WTC11 (cell line): ENCODE measurements at regions not wholly inside any gene's neighbourhood (a gene's known extent, or its start where the extent isn't known, plus 50 kb on each side); places are given as distances from the start of the nearest gene placed in this dataset.

Experiments
- AFF4 ChIP-seq: sonication (generic); formaldehyde crosslinking; IDR thresholded peaks from 2 replicates; pipeline ENCODE4 v1.8.1; 2023; ENCODE audit warnings: mild to moderate bottlenecking, missing genetic modification reagents, borderline replicate concordance
- ARID4B ChIP-seq: sonication (generic); formaldehyde crosslinking; IDR thresholded peaks from 2 replicates; pipeline ENCODE4 v1.8.0; 2023; ENCODE audit warnings: missing genetic modification reagents, mild to moderate bottlenecking, borderline replicate concordance
- CREM ChIP-seq: sonication (generic); formaldehyde crosslinking; IDR thresholded peaks from 2 replicates; pipeline ENCODE4 v1.8.1; 2022; ENCODE audit warnings: mild to moderate bottlenecking, missing genetic modification reagents, moderate library complexity
- MYBL2 ChIP-seq: sonication (generic); formaldehyde crosslinking; IDR thresholded peaks from 2 replicates; pipeline ENCODE4 v1.8.1; 2023; ENCODE audit warnings: mild to moderate bottlenecking, moderate library complexity, missing genetic modification reagents
- STAT6 ChIP-seq: sonication (generic); formaldehyde crosslinking; conservative IDR thresholded peaks from 2 replicates; pipeline ENCODE4 v1.8.1; 2023; ENCODE audit warnings: mild to moderate bottlenecking, low read depth, missing genetic modification reagents, moderate library complexity
- ZNF121 ChIP-seq: sonication (generic); formaldehyde crosslinking; IDR thresholded peaks from 2 replicates; pipeline ENCODE4 v1.8.0; 2023; ENCODE audit warnings: missing genetic modification reagents
- TF ChIP-seq, protein P1 (sequence below): fragments of 200-600 bp; IDR thresholded peaks from 2 replicates; pipeline ENCODE4 v1.8.0; 2022; ENCODE audit warnings: antibody characterized with exemption
- TF ChIP-seq, protein P2 (sequence below): sonication (generic); formaldehyde crosslinking; IDR thresholded peaks from 2 replicates; pipeline ENCODE4 v1.8.0; 2022; ENCODE audit warnings: mild to moderate bottlenecking, missing genetic modification reagents
- TF ChIP-seq, protein P3 (sequence below): sonication (generic); formaldehyde crosslinking; IDR thresholded peaks from 2 replicates; pipeline ENCODE4 v1.8.1; 2022; ENCODE audit warnings: low read depth, missing genetic modification reagents, borderline replicate concordance

DNA sequence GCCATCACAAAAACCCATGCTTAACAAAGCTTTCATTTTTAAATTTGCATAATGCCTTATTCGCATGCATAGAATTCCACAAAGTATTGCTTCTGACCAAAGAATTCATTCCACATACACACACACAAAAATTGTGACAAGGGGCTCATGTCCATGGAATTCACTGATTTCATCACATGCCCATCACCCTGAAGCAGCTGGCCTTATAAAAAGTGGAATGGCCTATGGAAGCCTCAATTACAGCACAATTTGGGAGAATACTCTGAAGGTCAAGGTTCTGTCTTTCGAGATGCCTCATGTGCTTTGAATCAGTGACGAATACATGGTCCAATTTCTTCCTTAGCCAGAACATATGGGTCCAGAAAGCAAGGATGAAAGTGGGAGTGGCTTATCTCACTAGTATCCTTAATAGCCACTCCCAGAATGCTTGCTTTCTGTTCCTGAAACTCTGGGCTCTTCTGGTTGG lies 165.7 kb downstream of the KDR start:
- TF ChIP-seq ARID4B (CRISPR knock-in tag), result no peak
- TF ChIP-seq, protein P1, sequence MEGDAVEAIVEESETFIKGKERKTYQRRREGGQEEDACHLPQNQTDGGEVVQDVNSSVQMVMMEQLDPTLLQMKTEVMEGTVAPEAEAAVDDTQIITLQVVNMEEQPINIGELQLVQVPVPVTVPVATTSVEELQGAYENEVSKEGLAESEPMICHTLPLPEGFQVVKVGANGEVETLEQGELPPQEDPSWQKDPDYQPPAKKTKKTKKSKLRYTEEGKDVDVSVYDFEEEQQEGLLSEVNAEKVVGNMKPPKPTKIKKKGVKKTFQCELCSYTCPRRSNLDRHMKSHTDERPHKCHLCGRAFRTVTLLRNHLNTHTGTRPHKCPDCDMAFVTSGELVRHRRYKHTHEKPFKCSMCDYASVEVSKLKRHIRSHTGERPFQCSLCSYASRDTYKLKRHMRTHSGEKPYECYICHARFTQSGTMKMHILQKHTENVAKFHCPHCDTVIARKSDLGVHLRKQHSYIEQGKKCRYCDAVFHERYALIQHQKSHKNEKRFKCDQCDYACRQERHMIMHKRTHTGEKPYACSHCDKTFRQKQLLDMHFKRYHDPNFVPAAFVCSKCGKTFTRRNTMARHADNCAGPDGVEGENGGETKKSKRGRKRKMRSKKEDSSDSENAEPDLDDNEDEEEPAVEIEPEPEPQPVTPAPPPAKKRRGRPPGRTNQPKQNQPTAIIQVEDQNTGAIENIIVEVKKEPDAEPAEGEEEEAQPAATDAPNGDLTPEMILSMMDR, result no peak
- TF ChIP-seq ZNF121, result no peak
- TF ChIP-seq, protein P2, sequence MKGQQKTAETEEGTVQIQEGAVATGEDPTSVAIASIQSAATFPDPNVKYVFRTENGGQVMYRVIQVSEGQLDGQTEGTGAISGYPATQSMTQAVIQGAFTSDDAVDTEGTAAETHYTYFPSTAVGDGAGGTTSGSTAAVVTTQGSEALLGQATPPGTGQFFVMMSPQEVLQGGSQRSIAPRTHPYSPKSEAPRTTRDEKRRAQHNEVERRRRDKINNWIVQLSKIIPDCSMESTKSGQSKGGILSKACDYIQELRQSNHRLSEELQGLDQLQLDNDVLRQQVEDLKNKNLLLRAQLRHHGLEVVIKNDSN (CRISPR knock-in tag), result no peak
- no peak for TF ChIP-seq MYBL2 (CRISPR knock-in tag)
- TF ChIP-seq STAT6 (CRISPR knock-in tag), result no peak
- no peak for TF ChIP-seq CREM
- no peak for TF ChIP-seq AFF4 (CRISPR knock-in tag)
- TF ChIP-seq, protein P3, sequence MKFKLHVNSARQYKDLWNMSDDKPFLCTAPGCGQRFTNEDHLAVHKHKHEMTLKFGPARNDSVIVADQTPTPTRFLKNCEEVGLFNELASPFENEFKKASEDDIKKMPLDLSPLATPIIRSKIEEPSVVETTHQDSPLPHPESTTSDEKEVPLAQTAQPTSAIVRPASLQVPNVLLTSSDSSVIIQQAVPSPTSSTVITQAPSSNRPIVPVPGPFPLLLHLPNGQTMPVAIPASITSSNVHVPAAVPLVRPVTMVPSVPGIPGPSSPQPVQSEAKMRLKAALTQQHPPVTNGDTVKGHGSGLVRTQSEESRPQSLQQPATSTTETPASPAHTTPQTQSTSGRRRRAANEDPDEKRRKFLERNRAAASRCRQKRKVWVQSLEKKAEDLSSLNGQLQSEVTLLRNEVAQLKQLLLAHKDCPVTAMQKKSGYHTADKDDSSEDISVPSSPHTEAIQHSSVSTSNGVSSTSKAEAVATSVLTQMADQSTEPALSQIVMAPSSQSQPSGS (CRISPR knock-in tag), result no peak
